NCI-H2227 (cell line): ENCODE measurements at regions not wholly inside any gene's neighbourhood (a gene's known extent, or its start where the extent isn't known, plus 50 kb on each side); places are given as distances from the start of the nearest gene placed in this dataset.

Experiments
- DNase-seq: peaks from one replicate; lab custom pipeline; 2025; ENCODE audit not compliant: unreplicated experiment; lab: John Stamatoyannopoulos, UW

DNA sequence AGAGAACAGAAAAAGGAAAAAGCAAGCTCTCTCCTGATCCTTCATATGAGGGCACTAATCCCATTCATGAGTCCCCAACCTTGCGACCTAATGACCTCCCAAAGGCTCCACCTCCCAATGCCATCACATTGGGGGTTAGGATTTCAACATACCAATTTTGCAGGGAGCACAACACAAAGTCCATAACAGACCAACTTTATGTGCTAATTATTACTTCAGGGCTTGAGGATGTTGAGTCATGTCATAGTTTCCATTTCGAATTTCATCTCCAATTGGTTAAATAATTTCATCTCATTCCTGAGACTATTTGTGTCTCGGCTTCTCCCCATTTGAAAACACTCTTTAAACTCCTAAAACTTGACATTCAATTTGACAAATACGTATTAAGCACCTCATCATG, 69.9 kb upstream of the KLF7 start:
- no peak for DNase-seq

DNA sequence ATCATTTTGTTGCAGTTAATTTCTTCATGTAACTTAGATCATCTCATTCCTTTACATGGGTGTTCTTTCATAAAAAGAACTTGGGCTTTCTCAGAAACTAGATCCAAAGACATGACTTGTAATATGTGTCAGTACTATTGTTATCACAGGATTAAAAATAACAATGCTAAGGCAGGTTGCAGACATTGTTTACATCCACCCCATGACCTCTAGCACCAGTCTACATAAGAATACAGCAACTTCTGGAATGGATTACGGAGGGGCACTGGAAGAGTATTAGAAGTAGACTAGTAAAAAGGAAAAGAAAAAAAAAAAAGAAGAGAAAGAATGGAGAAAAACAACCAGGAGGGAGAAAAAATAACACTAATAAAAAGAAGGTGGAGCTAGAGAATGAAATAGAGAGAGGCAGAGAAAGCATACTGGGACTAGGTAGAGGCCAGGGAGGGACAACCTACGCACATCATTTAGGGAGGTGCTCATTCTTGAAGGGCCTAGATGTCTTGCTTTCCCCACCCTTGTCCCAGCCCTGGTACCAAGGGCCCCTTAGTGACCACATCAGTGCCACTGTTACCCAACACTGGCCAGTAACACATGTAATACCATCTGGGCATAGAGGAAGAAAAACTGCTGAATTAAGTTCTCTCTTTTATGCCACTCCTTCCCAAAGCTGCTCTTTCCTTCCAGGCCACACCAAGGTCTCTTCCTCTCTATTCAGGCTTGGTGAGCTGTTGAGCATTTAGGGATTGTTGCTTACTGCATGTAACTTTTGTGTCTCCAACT, 70.6 kb upstream of the KLF7 start:
- DNase-seq = no peak

DNA sequence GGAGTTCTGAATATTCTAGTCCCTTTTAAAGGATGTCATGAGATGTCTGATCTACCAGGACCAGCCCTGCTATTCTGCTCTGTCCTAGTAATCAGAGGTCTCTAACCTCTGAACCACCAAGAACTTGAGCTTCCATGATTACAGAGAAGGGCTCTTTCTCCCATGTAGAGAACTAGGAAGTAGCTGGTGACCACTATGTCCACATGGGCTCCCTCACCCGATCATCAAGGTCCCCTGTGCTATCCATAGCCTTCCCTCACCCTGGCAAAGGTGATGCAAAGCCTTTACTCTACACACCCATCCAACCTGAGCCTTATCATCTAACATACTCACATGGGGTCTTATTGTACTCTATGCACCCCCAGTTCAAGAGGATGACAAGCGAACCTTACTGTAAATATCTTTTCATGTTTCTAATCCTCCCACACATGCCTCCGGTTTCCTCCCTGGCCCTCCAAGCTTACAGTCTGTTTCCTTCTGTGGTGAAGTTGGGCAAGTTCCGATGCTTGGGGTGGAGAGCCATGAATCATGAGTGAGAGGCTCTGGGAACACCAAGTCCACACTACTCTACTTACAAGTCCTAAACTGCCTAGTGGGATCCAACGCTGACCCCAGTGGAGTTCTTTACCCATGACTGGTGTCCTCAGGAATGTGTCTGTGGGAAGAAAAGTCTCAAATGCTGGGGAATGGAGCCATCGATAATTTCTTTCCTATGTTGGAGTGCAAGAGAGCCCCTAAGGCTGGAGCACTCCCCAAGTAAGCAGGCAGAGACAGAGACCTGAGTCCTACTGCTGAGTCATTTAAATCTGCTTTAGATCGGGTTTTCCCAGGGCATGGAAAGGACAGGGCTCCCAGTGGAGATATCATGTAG, 73.3 kb upstream of the KLF7 start:
- DNase-seq = no peak

DNA sequence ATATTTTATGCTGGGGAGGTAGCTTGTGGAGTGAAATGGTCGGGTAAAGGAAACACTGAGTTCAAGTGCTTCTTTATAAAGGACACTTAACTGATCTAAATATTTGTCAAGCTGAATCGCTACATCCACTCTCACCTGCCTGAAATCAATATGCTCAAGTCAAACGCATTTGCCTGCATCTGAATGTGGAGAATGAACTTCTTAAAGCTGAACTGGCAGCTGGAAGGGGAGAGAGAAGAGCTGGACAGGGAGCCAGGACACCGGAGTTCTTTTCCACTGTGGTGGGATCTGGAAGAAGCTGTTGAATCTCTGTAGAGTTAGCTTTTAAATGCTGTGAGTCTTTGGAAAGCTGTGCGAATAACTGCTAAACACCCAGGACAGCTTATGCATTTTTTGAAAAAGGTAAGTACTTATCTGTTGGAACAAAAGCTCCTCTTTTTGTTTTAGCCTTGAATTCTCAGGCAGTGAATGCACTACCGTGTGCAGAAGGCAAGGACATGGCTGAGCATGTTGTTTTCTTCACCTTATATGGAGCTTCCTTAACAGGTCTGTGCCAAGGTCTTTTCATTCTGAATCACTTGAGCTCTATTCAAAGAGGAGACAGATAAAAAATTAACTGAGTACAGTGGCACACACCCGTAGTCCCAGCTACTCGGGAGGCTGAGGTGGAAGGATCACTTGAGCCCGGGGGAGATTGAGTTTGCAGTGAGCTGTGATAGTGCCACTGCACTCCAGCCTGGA, 74.2 kb upstream of the KLF7 start:
- DNase-seq = no peak

DNA sequence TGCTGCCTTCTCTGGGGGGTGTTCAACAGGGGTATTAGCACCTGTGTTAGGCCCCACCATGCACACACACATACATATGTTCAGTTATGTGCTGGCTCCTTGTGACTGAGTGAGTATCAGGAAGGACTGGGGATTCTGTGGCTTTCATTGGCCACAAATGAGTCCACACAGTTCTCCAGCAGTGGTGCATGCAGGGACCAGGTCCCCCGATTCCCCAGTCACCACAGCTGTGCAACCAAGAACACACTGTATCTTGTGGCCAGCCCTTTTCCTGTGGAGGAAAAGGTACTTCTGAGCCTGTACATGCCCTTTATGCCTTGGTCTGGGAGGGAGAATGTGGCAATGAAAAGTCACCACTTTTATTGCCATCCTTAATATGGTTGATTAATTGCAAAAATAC, 74.9 kb upstream of the KLF7 start:
- no peak for DNase-seq

DNA sequence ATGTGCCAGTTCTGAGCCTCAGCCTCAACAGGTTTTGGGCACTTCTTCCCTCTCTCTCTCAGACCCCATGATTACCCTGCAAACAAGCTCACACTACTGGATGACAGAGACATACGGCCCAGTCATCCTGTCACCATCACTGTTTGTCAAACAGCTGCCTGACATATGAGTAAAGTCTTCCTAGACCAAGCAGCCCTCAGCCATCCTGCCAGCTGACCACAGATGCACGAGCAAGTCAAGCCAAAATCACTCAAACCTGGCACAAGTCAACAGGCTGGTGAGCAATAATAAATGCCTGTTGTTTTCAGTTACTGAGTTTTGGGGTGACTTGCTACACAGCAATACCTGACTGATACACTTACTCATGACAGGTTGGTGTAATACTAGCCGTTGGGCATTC, 75.5 kb upstream of the KLF7 start:
- no peak for DNase-seq

DNA sequence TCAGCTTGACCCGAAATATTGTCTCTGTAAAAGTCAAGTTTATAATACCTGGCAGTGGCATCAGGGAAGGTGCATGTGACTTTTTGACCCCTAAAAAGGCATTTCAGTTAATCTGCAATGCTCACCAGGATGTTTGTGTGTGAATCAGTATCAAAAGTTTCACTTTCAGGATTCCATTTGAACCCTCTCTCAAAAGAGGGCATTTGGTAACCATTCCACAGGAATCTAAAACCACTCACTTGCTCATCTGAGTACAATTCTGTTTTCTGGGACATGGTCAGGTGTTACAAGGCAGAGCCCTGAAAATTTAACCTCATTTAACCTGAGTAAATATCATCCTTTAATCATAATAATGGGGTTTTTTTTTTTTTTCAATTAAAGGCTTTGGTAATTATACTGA, 77.9 kb upstream of the KLF7 start:
- no peak for DNase-seq

DNA sequence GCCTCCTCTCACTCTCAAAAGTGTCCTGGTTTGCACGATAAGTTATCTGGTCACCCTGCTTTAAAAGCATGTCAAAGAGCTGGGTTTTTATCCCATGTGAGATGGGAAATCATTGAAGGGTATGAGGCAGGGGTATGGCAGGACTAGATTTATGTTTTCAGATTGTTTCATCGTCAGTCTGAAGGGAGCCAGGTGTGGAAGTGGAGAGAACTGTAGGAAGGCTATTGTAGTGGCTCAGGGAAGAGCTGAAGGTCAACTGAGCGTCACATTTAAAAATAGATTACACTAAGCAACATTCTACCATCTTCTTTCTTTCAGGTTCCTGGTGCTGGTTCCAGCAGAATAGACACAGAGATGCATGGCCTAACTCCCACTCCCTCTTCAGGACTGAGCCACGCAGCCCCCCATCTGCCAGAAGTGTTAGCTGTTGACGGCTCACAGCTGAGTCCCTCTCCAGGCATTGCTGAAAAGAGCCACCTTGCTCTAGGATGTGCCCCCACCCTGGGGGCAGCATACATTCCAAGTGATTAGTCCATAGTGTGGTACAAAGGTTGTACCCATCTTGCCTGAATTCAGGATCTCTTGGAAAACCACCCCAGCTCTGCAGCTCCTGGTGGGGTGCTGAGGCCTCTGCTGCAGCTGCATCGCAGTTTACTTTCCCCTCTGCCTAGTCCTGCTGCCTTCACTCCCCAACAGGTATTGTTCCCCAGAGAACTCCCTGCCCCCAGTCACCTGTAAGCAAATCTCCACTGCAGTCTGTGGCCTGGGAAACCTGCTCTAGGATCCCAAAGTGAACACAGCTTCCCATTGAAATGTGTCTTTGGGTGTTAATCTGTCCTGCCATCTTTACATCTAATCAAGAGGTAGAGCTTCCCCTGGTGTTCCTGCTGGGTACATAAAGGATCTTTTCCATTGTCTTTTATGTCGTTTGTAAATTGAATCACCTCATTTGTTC, 79.5 kb upstream of the KLF7 start:
- DNase-seq = no peak

DNA sequence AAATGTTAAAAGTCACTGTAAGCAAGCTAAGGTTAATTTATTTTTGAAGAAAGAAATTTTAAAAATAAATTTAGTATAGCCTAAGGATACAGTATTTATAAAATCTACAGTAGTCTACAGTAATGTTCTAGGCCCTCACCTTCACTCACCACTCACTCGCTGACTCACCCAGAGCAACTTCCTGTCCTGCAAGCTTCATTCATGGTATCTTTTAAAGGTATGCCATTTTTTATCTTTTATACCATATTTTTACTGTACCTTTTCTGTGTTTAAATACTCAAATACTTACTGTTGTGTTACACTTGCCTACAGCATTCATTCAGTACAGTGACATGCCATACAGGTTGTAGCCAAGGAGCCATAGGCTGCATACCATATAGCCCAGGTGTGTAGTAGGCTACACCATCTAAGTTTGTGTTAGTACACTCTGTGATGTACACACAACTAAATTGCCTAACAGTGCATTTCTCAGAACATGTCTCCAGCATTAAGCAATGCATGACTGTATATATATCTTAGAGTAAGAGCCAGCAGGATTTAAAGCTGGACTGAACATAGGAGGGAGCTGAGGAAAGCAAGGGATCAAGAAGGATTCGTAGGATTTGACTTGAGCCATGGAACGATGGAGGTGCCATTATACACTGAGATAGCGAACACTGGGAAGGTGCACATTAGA, 83.1 kb upstream of the KLF7 start:
- no peak for DNase-seq

DNA sequence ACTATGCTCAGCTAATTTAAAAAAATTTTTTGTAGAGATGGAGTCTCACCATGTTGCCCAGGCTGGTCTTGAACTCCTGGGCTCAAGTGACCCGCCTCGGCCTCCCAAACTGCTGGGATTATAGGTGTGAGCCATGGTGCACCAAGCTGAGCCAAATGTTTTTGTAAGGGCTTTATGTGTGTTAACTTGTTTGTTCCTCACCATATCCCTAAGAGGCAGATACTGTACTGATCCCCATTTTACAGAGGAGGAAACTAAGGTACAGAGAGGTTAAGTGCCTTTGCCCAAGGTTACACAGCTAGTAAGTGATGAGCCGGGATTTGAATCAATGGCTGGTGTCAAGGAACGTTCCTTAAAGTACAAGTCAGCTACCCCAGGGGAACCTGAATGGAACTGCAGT, 85.3 kb upstream of the KLF7 start:
- DNase-seq = no peak

DNA sequence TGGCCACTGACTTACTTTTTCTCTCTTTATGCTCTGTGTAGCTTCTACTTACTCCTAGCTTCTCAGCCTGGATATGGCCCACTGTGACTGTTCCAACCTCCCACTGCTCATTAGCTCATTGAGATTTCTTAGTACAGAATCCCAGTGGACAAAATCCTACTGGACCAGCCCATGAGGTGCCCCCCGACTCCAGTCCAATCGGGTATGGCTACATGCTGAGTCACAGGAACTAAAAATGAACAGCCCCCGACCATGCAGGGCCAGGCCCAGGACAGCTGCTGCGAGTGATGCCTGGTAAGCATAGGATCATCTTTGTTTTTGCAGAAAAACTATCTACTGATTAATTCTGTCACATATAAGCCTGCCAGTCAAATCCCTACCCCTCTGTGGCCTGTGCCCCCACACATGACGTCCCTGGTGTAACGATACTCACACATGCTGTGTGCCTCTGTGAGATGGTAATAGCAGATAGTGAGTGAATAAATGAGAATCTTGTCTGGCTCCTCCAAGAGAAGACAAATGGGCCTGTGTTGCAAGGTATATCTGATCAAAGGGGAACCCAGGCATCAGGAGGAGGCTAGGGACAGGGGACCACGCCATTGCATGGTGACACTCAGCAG, 85.9 kb upstream of the KLF7 start:
- DNase-seq = no peak

DNA sequence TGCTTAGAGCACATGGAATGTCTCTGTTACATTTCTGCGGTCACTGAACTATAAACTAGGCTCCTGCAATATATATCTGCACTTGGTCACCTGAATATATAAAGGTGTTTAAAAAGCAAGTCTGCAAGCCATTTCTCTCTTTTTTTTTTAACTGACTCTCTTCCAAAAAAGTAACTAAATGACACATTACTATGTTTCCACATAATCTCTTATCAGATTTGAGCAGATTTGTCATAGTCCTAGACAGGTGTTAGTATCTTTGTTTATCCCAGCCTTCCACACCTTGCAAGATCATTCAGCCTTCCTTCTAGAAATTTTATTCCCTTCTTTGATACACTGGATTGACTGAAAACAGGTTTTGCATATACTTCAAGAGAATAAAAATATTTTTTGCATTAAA, 86.7 kb upstream of the KLF7 start:
- no peak for DNase-seq

DNA sequence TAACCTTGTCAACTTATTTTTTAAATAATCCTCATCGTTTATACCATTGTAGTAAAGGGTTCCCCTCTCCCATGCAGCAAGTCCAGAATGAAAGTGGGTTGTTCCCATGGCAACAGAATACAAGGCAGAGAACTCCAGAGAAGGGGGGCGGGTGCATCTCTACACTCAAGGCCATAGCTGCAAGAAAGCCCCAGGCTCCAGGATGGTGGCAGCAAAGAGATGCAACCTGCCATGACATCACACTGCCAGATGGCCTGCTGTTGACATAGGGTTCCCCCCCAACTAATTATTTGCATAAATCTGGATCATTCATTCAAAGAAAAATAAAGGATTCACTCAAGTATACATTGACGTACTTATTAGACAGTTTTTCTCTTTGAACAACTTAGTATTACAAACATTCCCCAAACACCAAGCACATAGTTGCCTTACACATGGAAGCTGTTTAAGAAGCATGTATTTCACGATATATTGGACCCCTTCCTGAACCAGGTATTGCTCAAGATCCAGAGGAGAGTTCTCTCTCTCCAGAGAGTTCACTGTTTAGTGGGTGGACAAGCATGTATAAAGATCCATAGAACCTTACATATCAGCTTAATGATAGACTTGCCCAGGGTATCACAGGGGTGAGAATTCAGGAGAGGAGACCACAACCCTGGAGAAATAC, 87.4 kb upstream of the KLF7 start:
- peak; percentile 91 for DNase-seq

DNA sequence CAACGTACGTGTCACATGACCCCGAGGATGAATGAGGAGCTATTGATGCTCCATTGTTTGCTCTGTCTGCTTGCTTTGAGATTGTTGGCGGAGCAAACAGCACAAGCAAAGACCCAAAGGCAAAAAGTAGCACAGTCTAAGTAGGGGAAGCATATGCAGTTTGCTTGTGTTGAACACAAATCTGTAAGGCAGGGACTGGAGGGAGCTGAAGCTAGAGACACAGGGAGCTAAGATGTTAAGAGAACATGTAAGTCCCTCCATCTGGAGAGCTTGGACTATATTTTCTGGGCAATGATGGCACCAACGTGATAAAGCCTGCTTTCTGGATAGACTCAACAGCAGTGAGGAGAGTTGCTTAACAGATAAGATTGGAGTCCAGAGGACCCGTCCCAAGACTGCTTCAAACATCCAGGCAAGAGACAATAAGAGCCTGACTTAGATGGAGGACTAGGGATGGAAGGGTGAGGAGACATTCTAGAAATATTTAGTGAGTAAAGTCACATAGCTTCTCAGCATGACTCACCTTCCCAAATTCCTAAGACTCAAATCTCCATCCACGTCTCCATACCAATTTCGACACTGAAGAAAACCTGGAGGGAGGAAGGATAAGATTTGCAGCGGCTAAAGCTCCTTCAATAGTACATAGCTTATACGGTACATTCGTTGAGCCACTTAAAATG, 88.1 kb upstream of the KLF7 start:
- DNase-seq = no peak

DNA sequence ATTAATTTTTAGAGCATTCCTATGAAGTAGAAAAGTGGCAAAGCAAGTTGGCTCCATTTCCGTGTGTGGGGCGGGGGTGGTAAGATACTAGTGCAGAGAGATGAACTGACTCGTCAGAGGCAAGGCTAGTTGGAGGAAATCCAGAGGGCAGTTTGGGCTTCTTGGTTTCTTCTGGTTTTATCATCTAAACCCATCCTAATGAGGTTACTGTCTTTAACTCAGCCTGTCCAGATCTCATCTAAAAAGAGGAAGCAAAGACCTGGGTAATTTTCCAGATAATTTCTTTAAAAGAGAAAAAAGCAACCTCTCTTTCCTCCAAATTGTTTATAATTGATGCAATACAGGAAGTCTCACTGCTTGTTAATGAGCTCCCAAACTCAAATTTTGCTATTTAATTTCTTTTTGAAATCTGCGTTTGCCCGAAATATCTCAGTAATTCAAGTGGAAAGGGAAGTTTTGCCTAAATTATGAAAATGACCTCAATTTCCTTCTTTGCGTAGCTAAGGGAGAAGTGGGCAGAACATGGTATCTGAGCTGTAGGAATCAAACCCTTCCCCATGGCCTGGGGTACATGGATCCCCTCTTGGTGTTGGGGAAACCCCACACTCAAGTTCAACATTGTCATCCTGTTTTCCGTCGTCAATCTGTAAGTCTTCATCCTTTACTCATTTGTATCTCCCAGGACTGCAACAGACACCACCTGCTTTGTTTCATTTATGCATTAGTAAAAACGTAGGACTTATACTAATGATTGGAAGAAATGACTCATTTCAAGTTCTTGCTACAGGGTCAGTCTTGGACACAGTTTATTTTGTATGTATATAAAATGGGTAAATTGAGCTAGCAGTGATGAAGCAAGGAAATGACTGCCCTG, 89.1 kb upstream of the KLF7 start:
- DNase-seq = no peak

DNA sequence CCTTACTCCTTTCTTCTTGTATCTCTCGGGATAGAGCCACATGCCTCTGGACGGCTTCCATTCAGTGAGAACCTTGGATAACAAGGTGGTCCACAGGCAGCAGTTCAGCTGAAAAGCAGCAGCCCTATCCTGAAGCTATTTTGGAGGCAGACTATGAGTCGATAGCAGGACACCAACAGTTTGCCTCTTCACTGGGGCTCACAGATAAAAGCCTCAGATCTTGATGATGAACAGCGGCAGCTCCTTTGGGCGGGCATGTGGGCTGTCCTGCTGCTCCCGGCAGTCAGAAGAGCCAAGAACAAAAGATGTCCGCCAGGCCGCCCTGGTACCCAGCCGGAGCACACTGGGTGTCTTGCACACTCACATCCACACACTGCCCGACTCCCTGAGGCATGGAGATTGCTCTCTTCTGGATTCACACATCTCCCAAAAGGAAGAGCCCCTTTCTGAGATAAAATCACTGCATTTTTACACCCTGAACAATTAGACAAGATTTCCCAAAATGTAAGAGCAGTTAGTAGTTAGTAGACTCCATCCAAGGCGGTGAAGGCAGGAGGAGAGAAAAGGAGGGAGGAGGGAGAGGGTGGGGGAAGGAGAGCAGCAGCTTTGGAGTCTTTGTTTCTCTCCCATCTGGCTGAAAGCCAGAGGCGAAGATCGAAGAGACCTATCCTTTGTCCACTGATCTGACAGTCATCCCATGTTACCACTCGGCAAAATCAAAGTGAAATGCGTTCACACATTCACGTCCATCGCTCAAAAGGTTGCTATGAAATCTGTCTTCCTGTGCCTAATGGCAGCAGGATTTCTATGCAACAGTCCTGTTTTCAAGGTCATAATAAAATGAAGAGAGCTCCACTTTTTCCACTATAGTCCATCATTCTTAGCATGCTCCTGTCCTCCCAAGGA, 90.1 kb upstream of the KLF7 start:
- DNase-seq = peak; percentile 16
